OCI-LY7 (cell line): ENCODE measurements at regions not wholly inside any gene's neighbourhood (a gene's known extent, or its start where the extent isn't known, plus 50 kb on each side); places are given as distances from the start of the nearest gene placed in this dataset.

ENCODE experiments used
- BruUV-seq: library from RNA; stranded (reverse); fragments of 400-500 nt; replicated peaks from 2 replicates; lab custom pipeline; 2021; lab: Mats Ljungman, UMichigan
- CTCF ChIA-PET: fragments of 300-600 bp; sonication (Branson Sonifier 250); formaldehyde crosslinking; loops from one replicate; lab custom pipeline; 2022; ENCODE audit warnings: antibody characterized with exemption; ENCODE audit not compliant: unreplicated experiment; lab: Charles Lee
- POLR2A ChIA-PET: fragments of 300-600 bp; sonication (Branson Sonifier 250); formaldehyde crosslinking; loops from one replicate; lab custom pipeline; 2022; ENCODE audit warnings: antibody characterized with exemption; lab: Charles Lee
- DNase-seq: peaks from one replicate; pipeline ENCODE4 v3.0.0-alpha.2; 2015; ENCODE audit warnings: low spot score
- H2AFZ ChIP-seq: fragments of 200-600 bp; sonication (generic), shearing (Covaris generic); 2 replicates; pipeline ENCODE4 v1.6.1; 2014; ENCODE audit warnings: mild to moderate bottlenecking, antibody characterized with exemption, low read length, moderate library complexity
- H3K27ac ChIP-seq: fragments of 200-600 bp; sonication (generic); 2 replicates; pipeline ENCODE4 v1.5.1; 2014; ENCODE audit warnings: mixed run types, low read depth, mild to moderate bottlenecking, moderate library complexity, low read length, inconsistent platforms; ENCODE audit not compliant: poor library complexity, severe bottlenecking
- H3K36me3 ChIP-seq: fragments of 200-600 bp; sonication (generic); 2 replicates; pipeline ENCODE4 v1.6.1; 2014; ENCODE audit warnings: mild to moderate bottlenecking, antibody characterized with exemption, low read length, moderate library complexity, mixed read lengths; ENCODE audit not compliant: insufficient read depth
- H3K4me1 ChIP-seq: fragments of 200-600 bp; sonication (generic); 2 replicates; pipeline ENCODE4 v1.5.1; 2014; ENCODE audit warnings: mild to moderate bottlenecking, low read length; ENCODE audit not compliant: insufficient read depth, poor library complexity, severe bottlenecking
- H3K4me2 ChIP-seq: fragments of 200-600 bp; sonication (generic); 2 replicates; pipeline ENCODE4 v1.6.1; 2014; ENCODE audit warnings: mild to moderate bottlenecking, low read length
- H3K4me3 ChIP-seq: fragments of 200-600 bp; sonication (generic); 2 replicates; pipeline ENCODE4 v1.5.1; 2014; ENCODE audit warnings: mild to moderate bottlenecking, low read depth, low read length; ENCODE audit not compliant: poor library complexity, severe bottlenecking
- H3K79me2 ChIP-seq: fragments of 200-600 bp; sonication (generic); 2 replicates; pipeline ENCODE4 v1.6.1; 2016; ENCODE audit warnings: low read depth, mild to moderate bottlenecking, low read length, moderate library complexity, mixed read lengths; ENCODE audit not compliant: insufficient read depth
- H3K9me2 ChIP-seq: fragments of 200-600 bp; sonication (generic); 2 replicates; pipeline ENCODE4 v1.6.1; 2016; ENCODE audit warnings: mild to moderate bottlenecking, low read length, mixed read lengths; ENCODE audit not compliant: insufficient read depth
- H3K9me3 ChIP-seq: fragments of 200-600 bp; sonication (generic); 2 replicates; pipeline ENCODE4 v1.6.1; 2014; ENCODE audit warnings: mild to moderate bottlenecking, mixed run types, low read length, mixed read lengths
- H4K20me1 ChIP-seq: fragments of 200-600 bp; sonication (generic); 2 replicates; pipeline ENCODE4 v1.6.1; 2014; ENCODE audit warnings: mild to moderate bottlenecking, antibody characterized with exemption, low read length, moderate library complexity, mixed read lengths; ENCODE audit not compliant: insufficient read depth
- CTCF ChIP-seq: fragments of 200-600 bp; sonication (generic); conservative IDR thresholded peaks from 2 replicates; pipeline ENCODE4 v1.5.1; 2014; ENCODE audit warnings: mild to moderate bottlenecking, antibody characterized with exemption, low read length, moderate library complexity, mixed read lengths
- EZH2phosphoT487 ChIP-seq: fragments of 200-600 bp; sonication (generic); IDR thresholded peaks from 2 replicates; pipeline ENCODE4 v1.6.1; 2018; ENCODE audit warnings: low read depth, borderline replicate concordance, mild to moderate bottlenecking, mixed run types, antibody characterized with exemption, low read length, moderate library complexity, mixed read lengths
- intact Hi-C: fragments of 100-400 bp; cut with micrococcal nuclease; formaldehyde crosslinking; loops from one replicate; pipeline ENCODE4 v1.10.0; 2022; ENCODE audit not compliant: unreplicated experiment

- no peak overlapping the region for H3K4me3 ChIP-seq
- ChIA-PET CTCF (no interaction called here), POLR2A (no interaction called here)
- intact Hi-C loops, result no loop called here
- no peaks in the 10 kb centered on the region for H3K36me3 ChIP-seq
- H2AFZ ChIP-seq, result no peak overlapping the region
- no peaks in the 10 kb centered on the region for H3K9me3 ChIP-seq
- H3K9me2 ChIP-seq, result no peaks in the 10 kb centered on the region
- H4K20me1 ChIP-seq, result no peaks in the 10 kb centered on the region
- H3K27ac ChIP-seq, result no peak overlapping the region
- BruUV-seq, result no TSS peak
- peaks cover 4% of the 10 kb centered on the region for H3K4me1 ChIP-seq
- no peaks in the 10 kb centered on the region for H3K79me2 ChIP-seq
- no peak for TF ChIP-seq CTCF
- no peak for TF ChIP-seq EZH2phosphoT487
- no peak for DNase-seq
- no peak overlapping the region for H3K4me2 ChIP-seq
These were observed 305.5 kb downstream of the SOX9 start for GRCh38 chr17:72426321-72426720.

GRCh38 chr17:72426948-72427760 lies 306.3 kb downstream of the SOX9 start:
- no peak overlapping the region for H2AFZ ChIP-seq
- no peak overlapping the region for H3K4me3 ChIP-seq
- intact Hi-C loops, result no loop called here
- no peaks in the 10 kb centered on the region for H4K20me1 ChIP-seq
- H3K9me2 ChIP-seq, result no peaks in the 10 kb centered on the region
- no peak overlapping the region for H3K4me2 ChIP-seq
- ChIA-PET POLR2A (no interaction called here), CTCF (no interaction called here)
- H3K79me2 ChIP-seq, result no peaks in the 10 kb centered on the region
- BruUV-seq, result no TSS peak
- no peak for DNase-seq
- peaks cover 4% of the 10 kb centered on the region for H3K4me1 ChIP-seq
- H3K27ac ChIP-seq, result no peak overlapping the region
- no peak for TF ChIP-seq EZH2phosphoT487
- no peak for TF ChIP-seq CTCF
- no peaks in the 10 kb centered on the region for H3K9me3 ChIP-seq
- H3K36me3 ChIP-seq, result no peaks in the 10 kb centered on the region

- H3K4me3 ChIP-seq, result no peak overlapping the region
- TF ChIP-seq CTCF (no peak), EZH2phosphoT487 (no peak)
- no peak overlapping the region for H2AFZ ChIP-seq
- no peak overlapping the region for H3K27ac ChIP-seq
- H3K9me2 ChIP-seq, result no peaks in the 10 kb centered on the region
- no peaks in the 10 kb centered on the region for H3K9me3 ChIP-seq
- no peaks in the 10 kb centered on the region for H3K36me3 ChIP-seq
- no peak overlapping the region for H3K4me2 ChIP-seq
- H3K4me1 ChIP-seq, result peaks cover 2% of the 10 kb centered on the region
- no peaks in the 10 kb centered on the region for H3K79me2 ChIP-seq
- no peaks in the 10 kb centered on the region for H4K20me1 ChIP-seq
- ChIA-PET POLR2A (no interaction called here), CTCF (no interaction called here)
- DNase-seq, result no peak
- intact Hi-C loops, result no loop called here
- no TSS peak for BruUV-seq
These were observed 306.9 kb downstream of the SOX9 start for GRCh38 chr17:72427761-72428109.
